ENCODE measurements at regions not wholly inside any gene's neighbourhood (a gene's known extent, or its start where the extent isn't known, plus 50 kb on each side); places are given as distances from the start of the nearest gene placed in this dataset.

DNA sequence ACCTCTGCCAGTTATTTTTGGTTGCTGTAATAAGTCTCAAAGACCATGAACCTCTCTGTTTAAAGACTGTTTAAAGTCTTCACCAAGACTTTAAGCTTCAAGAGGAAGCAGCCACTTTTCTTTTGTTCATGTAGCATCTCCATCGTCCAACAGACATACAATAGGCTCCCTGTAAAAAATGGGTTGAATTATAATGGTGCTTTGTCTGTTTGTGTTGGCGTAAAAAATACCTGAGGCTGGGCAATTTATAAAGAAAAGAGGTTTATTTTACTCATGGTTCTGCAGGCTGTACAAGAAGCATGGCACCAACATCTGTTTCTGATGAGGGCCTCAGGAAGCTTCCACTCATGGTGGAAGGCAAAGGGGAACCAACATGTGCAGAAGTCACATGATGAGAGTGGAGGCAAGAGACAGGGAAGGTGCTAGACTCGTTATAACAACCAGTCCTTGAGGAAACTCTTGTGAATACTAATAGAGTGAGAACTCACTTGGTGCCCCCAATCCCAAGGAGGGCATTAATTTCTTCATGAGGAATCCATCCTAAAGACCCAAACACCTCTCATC, 126.3 kb upstream of the RPS23 start:
- 41% methylated on average over 3 of the region's 3 CpGs for WGBS (ENCODE audit: low lambda C conversion rate)
- Histone ChIP-seq H3K27ac (ENCODE audit: extremely low read length, insufficient read depth, low read length) (no peak overlapping the region), H3K9ac (ENCODE audit: insufficient read depth, low read depth, low read length) (no peak overlapping the region), H3K9me3 (ENCODE audit: low read length) (peaks cover 22% of the 10 kb centered on the region), H3K4me2 (ENCODE audit: low read depth, low read length) (no peak overlapping the region), H3K36me3 (replicated peaks in 1 of 2; ENCODE audit: control insufficient read depth in 1 of 2, insufficient read depth in 2 of 2, low read length in 2 of 2) (no peaks in the 10 kb centered on the region), H3K27me3 (ENCODE audit: control insufficient read depth in 1 of 2, insufficient read depth in 2 of 2, low read length in 2 of 2) (no peaks in the 10 kb centered on the region), H3K4me1 (ENCODE audit: insufficient read depth, low read length) (peaks cover 29% of the 10 kb centered on the region), H2AFZ (ENCODE audit: low read length) (no peak overlapping the region), H3K4me3 (replicated peaks in 1 of 3; ENCODE audit: insufficient read depth in 1 of 3, low read depth in 2 of 3, low read length in 3 of 3) (no peak overlapping the region), H4K20me1 (ENCODE audit: insufficient read depth, low read length) (no peaks in the 10 kb centered on the region), H3K79me2 (ENCODE audit: insufficient read depth, low read length) (no peaks in the 10 kb centered on the region)
- FAIRE-seq: no peak
- no peak for ATAC-seq
- no peak for DNase-seq (ENCODE audit: low spot score)
- in situ Hi-C loops (cut with HindIII; ENCODE audit: extremely low pct_ligation_motif_present, low pct_unique_long_range_greater_than_20kb): no loop called here
- intact Hi-C loops (cut with micrococcal nuclease; ENCODE audit: unreplicated experiment): no loop called here
- no TSS peak for BruUV-seq (replicated peaks)
- CTCF ChIA-PET (ENCODE audit: low intra/inter-chr PET ratio, low total read pairs): no interaction called here
- POLR2A ChIA-PET: no interaction called here
- no peak for TF ChIP-seq ZNF143 (CRISPR knock-in tag; IDR thresholded peaks at IDR 0.05)
- TF ChIP-seq ZFP62 (CRISPR knock-in tag; IDR thresholded peaks at IDR 0.05): no peak
- TF ChIP-seq, protein P1, sequence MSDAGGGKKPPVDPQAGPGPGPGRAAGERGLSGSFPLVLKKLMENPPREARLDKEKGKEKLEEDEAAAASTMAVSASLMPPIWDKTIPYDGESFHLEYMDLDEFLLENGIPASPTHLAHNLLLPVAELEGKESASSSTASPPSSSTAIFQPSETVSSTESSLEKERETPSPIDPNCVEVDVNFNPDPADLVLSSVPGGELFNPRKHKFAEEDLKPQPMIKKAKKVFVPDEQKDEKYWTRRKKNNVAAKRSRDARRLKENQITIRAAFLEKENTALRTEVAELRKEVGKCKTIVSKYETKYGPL (CRISPR knock-in tag; IDR thresholded peaks at IDR 0.05): no peak
- TF ChIP-seq, protein P2, sequence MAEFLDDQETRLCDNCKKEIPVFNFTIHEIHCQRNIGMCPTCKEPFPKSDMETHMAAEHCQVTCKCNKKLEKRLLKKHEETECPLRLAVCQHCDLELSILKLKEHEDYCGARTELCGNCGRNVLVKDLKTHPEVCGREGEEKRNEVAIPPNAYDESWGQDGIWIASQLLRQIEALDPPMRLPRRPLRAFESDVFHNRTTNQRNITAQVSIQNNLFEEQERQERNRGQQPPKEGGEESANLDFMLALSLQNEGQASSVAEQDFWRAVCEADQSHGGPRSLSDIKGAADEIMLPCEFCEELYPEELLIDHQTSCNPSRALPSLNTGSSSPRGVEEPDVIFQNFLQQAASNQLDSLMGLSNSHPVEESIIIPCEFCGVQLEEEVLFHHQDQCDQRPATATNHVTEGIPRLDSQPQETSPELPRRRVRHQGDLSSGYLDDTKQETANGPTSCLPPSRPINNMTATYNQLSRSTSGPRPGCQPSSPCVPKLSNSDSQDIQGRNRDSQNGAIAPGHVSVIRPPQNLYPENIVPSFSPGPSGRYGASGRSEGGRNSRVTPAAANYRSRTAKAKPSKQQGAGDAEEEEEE (CRISPR knock-in tag; IDR thresholded peaks at IDR 0.05; ENCODE audit: borderline replicate concordance): no peak
- no peak for TF ChIP-seq ZFAT (CRISPR knock-in tag; conservative IDR thresholded peaks at IDR 0.05)
- TF ChIP-seq ZNF34 (CRISPR knock-in tag; IDR thresholded peaks at IDR 0.05; ENCODE audit: borderline replicate concordance): no peak
- TF ChIP-seq, protein P3, sequence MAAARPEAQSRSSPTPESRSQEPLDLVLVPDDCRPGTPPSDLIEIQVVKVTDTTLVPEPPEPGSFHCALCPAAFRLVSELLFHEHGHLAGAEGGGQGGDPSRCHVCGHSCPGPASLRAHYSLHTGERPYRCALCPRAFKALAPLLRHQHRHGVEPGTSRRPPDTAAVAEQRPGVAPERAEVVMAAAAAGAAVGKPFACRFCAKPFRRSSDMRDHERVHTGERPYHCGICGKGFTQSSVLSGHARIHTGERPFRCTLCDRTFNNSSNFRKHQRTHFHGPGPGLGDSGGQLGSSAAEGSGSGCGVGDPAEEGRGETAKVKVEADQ (CRISPR knock-in tag; IDR thresholded peaks at IDR 0.05; ENCODE audit: borderline replicate concordance): no peak
- TF ChIP-seq, protein P4, sequence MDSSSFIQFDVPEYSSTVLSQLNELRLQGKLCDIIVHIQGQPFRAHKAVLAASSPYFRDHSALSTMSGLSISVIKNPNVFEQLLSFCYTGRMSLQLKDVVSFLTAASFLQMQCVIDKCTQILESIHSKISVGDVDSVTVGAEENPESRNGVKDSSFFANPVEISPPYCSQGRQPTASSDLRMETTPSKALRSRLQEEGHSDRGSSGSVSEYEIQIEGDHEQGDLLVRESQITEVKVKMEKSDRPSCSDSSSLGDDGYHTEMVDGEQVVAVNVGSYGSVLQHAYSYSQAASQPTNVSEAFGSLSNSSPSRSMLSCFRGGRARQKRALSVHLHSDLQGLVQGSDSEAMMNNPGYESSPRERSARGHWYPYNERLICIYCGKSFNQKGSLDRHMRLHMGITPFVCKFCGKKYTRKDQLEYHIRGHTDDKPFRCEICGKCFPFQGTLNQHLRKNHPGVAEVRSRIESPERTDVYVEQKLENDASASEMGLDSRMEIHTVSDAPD (CRISPR knock-in tag; IDR thresholded peaks at IDR 0.05): no peak
- TF ChIP-seq, protein P5, sequence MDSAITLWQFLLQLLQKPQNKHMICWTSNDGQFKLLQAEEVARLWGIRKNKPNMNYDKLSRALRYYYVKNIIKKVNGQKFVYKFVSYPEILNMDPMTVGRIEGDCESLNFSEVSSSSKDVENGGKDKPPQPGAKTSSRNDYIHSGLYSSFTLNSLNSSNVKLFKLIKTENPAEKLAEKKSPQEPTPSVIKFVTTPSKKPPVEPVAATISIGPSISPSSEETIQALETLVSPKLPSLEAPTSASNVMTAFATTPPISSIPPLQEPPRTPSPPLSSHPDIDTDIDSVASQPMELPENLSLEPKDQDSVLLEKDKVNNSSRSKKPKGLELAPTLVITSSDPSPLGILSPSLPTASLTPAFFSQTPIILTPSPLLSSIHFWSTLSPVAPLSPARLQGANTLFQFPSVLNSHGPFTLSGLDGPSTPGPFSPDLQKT (CRISPR knock-in tag; IDR thresholded peaks at IDR 0.05; ENCODE audit: borderline replicate concordance): no peak
- TF ChIP-seq RCOR2 (CRISPR knock-in tag; IDR thresholded peaks at IDR 0.05): no peak
- TF ChIP-seq, protein P6, sequence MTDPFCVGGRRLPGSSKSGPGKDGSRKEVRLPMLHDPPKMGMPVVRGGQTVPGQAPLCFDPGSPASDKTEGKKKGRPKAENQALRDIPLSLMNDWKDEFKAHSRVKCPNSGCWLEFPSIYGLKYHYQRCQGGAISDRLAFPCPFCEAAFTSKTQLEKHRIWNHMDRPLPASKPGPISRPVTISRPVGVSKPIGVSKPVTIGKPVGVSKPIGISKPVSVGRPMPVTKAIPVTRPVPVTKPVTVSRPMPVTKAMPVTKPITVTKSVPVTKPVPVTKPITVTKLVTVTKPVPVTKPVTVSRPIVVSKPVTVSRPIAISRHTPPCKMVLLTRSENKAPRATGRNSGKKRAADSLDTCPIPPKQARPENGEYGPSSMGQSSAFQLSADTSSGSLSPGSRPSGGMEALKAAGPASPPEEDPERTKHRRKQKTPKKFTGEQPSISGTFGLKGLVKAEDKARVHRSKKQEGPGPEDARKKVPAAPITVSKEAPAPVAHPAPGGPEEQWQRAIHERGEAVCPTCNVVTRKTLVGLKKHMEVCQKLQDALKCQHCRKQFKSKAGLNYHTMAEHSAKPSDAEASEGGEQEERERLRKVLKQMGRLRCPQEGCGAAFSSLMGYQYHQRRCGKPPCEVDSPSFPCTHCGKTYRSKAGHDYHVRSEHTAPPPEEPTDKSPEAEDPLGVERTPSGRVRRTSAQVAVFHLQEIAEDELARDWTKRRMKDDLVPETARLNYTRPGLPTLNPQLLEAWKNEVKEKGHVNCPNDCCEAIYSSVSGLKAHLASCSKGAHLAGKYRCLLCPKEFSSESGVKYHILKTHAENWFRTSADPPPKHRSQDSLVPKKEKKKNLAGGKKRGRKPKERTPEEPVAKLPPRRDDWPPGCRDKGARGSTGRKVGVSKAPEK (CRISPR knock-in tag; IDR thresholded peaks at IDR 0.05; ENCODE audit: borderline replicate concordance): no peak
- TF ChIP-seq, protein P7, sequence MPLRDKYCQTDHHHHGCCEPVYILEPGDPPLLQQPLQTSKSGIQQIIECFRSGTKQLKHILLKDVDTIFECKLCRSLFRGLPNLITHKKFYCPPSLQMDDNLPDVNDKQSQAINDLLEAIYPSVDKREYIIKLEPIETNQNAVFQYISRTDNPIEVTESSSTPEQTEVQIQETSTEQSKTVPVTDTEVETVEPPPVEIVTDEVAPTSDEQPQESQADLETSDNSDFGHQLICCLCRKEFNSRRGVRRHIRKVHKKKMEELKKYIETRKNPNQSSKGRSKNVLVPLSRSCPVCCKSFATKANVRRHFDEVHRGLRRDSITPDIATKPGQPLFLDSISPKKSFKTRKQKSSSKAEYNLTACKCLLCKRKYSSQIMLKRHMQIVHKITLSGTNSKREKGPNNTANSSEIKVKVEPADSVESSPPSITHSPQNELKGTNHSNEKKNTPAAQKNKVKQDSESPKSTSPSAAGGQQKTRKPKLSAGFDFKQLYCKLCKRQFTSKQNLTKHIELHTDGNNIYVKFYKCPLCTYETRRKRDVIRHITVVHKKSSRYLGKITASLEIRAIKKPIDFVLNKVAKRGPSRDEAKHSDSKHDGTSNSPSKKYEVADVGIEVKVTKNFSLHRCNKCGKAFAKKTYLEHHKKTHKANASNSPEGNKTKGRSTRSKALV (CRISPR knock-in tag; IDR thresholded peaks at IDR 0.05): no peak
- no peak for TF ChIP-seq TOPORS (CRISPR knock-in tag; IDR thresholded peaks at IDR 0.05)
- TF ChIP-seq MIXL1 (CRISPR knock-in tag; IDR thresholded peaks at IDR 0.05): no peak

Measured in HepG2 (cell line).